SK-N-SH (cell line): ENCODE measurements at regions not wholly inside any gene's neighbourhood (a gene's known extent, or its start where the extent isn't known, plus 50 kb on each side); places are given as distances from the start of the nearest gene placed in this dataset.

Experiments
- CTCF ChIA-PET: fragments of 300-600, 350-600 bp; formaldehyde crosslinking; extraction: SDS; loops from one replicate; lab custom pipeline; 2021; lab: Yijun Ruan, JAX
- POLR2A ChIA-PET: fragments of 350-600 bp; sonication (Branson Sonifier 250); formaldehyde crosslinking; extraction: SDS; loops from one replicate; lab custom pipeline; 2020; ENCODE audit warnings: antibody characterized with exemption, inconsistent platforms; lab: Yijun Ruan, JAX
- DNase-seq: peaks from one replicate; pipeline ENCODE4 v3.0.0; 2012
- H2AFZ ChIP-seq: fragments of 200-600 bp; sonication (generic); 2 replicates; pipeline ENCODE4 v1.8.1; 2016; ENCODE audit warnings: antibody characterized with exemption, mild to moderate bottlenecking, low read depth
- H3F3A ChIP-seq: fragments of 200-600 bp; sonication (generic); replicated peaks from 2 replicates; pipeline ENCODE3; 2016; ENCODE audit warnings: antibody characterized with exemption, mild to moderate bottlenecking; ENCODE audit not compliant: insufficient read depth
- H3K27ac ChIP-seq, 2 experiments: fragments of 200-500 bp in 1 of 2; fragments of 200-600 bp in 1 of 2; sonication (Bioruptor generic) in 1 of 2; sonication (generic), shearing (Covaris generic) in 1 of 2; 2 replicates each; pipeline versions ENCODE4 v1.5.1 to v1.6.1; 2014 to 2016; ENCODE audit warnings: low read depth in 2 of 2, inconsistent platforms in 1 of 2, low read length in 1 of 2, mild to moderate bottlenecking in 1 of 2, mixed read lengths in 1 of 2
- H3K27me3 ChIP-seq: fragments of 200-600 bp; sonication (generic), shearing (Covaris generic); 2 replicates; pipeline ENCODE4 v1.6.1; 2016; ENCODE audit warnings: mixed run types; ENCODE audit not compliant: insufficient read depth
- H3K36me3 ChIP-seq, 2 experiments: fragments of 200-500 bp in 1 of 2; fragments of 200-600 bp in 1 of 2; sonication (Bioruptor generic) in 1 of 2; sonication (generic) in 1 of 2; replicated peaks in 1 of 2; 2 replicates each; pipeline versions ENCODE3 to v1.5.1; 2014 to 2016; ENCODE audit warnings: low read length in 1 of 2, mild to moderate bottlenecking in 1 of 2; ENCODE audit not compliant: insufficient read depth in 2 of 2, control insufficient read depth in 1 of 2
- H3K4me1 ChIP-seq, 2 experiments: fragments of 200-500 bp in 1 of 2; fragments of 200-600 bp in 1 of 2; sonication (Bioruptor generic) in 1 of 2; sonication (generic), shearing (Covaris generic) in 1 of 2; 2 replicates each; pipeline versions ENCODE4 v1.5.1 to v1.6.1; 2014 to 2016; ENCODE audit warnings: low read depth in 1 of 2, low read length in 1 of 2, mixed run types in 1 of 2; ENCODE audit not compliant: insufficient read depth in 2 of 2, control insufficient read depth in 1 of 2
- H3K4me2 ChIP-seq: fragments of 200-600 bp; sonication (generic), shearing (Covaris generic); 2 replicates; pipeline ENCODE4 v1.6.1; 2017; ENCODE audit warnings: mixed run types
- H3K4me3 ChIP-seq, 2 experiments: fragments of 200-500 bp in 1 of 2; fragments of 200-600 bp in 1 of 2; sonication (Bioruptor generic) in 1 of 2; sonication (generic), shearing (Covaris generic) in 1 of 2; 2 replicates each; pipeline versions ENCODE4 v1.5.1 to v1.8.1; 2014 to 2016; ENCODE audit warnings: low read depth in 2 of 2, inconsistent platforms in 1 of 2, low read length in 1 of 2, mild to moderate bottlenecking in 1 of 2, mixed read lengths in 1 of 2, moderate library complexity in 1 of 2
- H3K79me2 ChIP-seq: fragments of 200-600 bp; sonication (generic); 2 replicates; pipeline ENCODE4 v1.8.1; 2017; ENCODE audit warnings: mild to moderate bottlenecking; ENCODE audit not compliant: insufficient read depth
- H3K9ac ChIP-seq: fragments of 200-600 bp; sonication (generic); 2 replicates; pipeline ENCODE4 v1.6.1; 2017; ENCODE audit warnings: mixed run types
- H3K9me2 ChIP-seq: fragments of 200-600 bp; sonication (generic); 2 replicates; pipeline ENCODE4 v1.6.1; 2017; ENCODE audit warnings: mixed run types
- H3K9me3 ChIP-seq: fragments of 200-600 bp; sonication (generic); 2 replicates; pipeline ENCODE4 v1.6.1; 2017; ENCODE audit warnings: mixed run types, mild to moderate bottlenecking, moderate library complexity
- H4K20me1 ChIP-seq: fragments of 200-600 bp; sonication (generic); 2 replicates; pipeline ENCODE4 v1.6.1; 2017; ENCODE audit warnings: mild to moderate bottlenecking, mixed run types; ENCODE audit not compliant: insufficient read depth
- CHD2 ChIP-seq: fragments of 150-350 bp; IDR thresholded peaks from 2 replicates; pipeline ENCODE4 v1.6.1; 2018; ENCODE audit warnings: low read length; ENCODE audit not compliant: partially characterized antibody
- FOXJ3 ChIP-seq: sonication (generic); formaldehyde crosslinking; IDR thresholded peaks from 2 replicates; pipeline ENCODE4 v1.5.1; 2020; ENCODE audit warnings: mild to moderate bottlenecking, missing genetic modification reagents
- FOXM1 ChIP-seq: IDR thresholded peaks from 2 replicates; pipeline ENCODE4 v1.4.0; 2012; ENCODE audit warnings: low read depth, mild to moderate bottlenecking
- GABPA ChIP-seq: IDR thresholded peaks from 2 replicates; pipeline ENCODE4 v1.4.0; 2012; ENCODE audit warnings: low read depth, mild to moderate bottlenecking
- JUND ChIP-seq: IDR thresholded peaks from 2 replicates; pipeline ENCODE4 v1.4.0; 2012
- MXI1 ChIP-seq: IDR thresholded peaks from 2 replicates; pipeline ENCODE4 v1.6.1; 2012; ENCODE audit warnings: mild to moderate bottlenecking, low read depth, low read length, improper control_type of control experiment
- NRF1 ChIP-seq: IDR thresholded peaks from 2 replicates; pipeline ENCODE4 v1.6.1; 2012; ENCODE audit warnings: low read depth, mild to moderate bottlenecking, low read length
- PBX3 ChIP-seq: IDR thresholded peaks from 2 replicates; pipeline ENCODE4; 2012
- POLR2AphosphoS5 ChIP-seq: IDR thresholded peaks from 2 replicates; pipeline ENCODE4 v1.6.1; 2012; ENCODE audit warnings: low read depth, low read length
- TCF12 ChIP-seq: IDR thresholded peaks from 2 replicates; pipeline ENCODE4 v1.4.0; 2012
- USF1 ChIP-seq: IDR thresholded peaks from 2 replicates; pipeline ENCODE4 v1.4.0; 2012; ENCODE audit warnings: low read depth, borderline replicate concordance
- YY1 ChIP-seq: IDR thresholded peaks from 2 replicates; pipeline ENCODE4 v1.4.0; 2012; ENCODE audit warnings: low read depth, mild to moderate bottlenecking
- WGBS: methylation state at CpG from one replicate; pipeline ENCODE4 v1.1.6; 2017; ENCODE audit warnings: low lambda C conversion rate; 5-methylcytosine and 5-hydroxymethylcytosine counted together
- TF ChIP-seq, protein P1 (sequence below): IDR thresholded peaks from 2 replicates; pipeline ENCODE4 v1.6.1; 2012; ENCODE audit warnings: mild to moderate bottlenecking, low read depth, low read length, moderate library complexity
- TF ChIP-seq, protein P2 (sequence below): fragments of 150-350 bp; IDR thresholded peaks from 2 replicates; pipeline ENCODE4 v1.6.1; 2017; ENCODE audit warnings: antibody characterized with exemption, low read length, low read depth, borderline replicate concordance
- TF ChIP-seq, protein P3 (sequence below): fragments of 150-350 bp; IDR thresholded peaks from 2 replicates; pipeline ENCODE4 v1.6.1; 2016; ENCODE audit warnings: mild to moderate bottlenecking, low read depth, low read length
- TF ChIP-seq, protein P4 (sequence below): fragments of 200-600 bp; sonication (generic); IDR thresholded peaks from 2 replicates; pipeline ENCODE4 v1.6.1; 2017; ENCODE audit warnings: antibody characterized with exemption, mild to moderate bottlenecking, moderate library complexity

- Histone ChIP-seq H3K9me3 (no peaks in the 10 kb centered on the region), H3K4me2 (no peak overlapping the region), H3K4me3 (no peak overlapping the region), H3K79me2 (no peaks in the 10 kb centered on the region), H3K27ac (no peak overlapping the region), H3K9me2 (no peaks in the 10 kb centered on the region), H3K36me3 (no peaks in the 10 kb centered on the region), H3K27me3 (peaks cover 25% of the 10 kb centered on the region), H3F3A (no peaks in the 10 kb centered on the region), H3K9ac (no peak overlapping the region), H2AFZ (no peak overlapping the region), H4K20me1 (no peaks in the 10 kb centered on the region), H3K4me1 (no peaks in the 10 kb centered on the region)
- ChIA-PET POLR2A (no interaction called here), CTCF (no interaction called here)
- TF ChIP-seq JUND (no peak), FOXM1 (no peak), GABPA (no peak), PBX3 (no peak), FOXJ3 (CRISPR knock-in tag) (no peak), YY1 (no peak), MXI1 (no peak), NRF1 (no peak), TCF12 (no peak), USF1 (no peak), POLR2AphosphoS5 (no peak), CHD2 (no peak)
- TF ChIP-seq, protein P1, sequence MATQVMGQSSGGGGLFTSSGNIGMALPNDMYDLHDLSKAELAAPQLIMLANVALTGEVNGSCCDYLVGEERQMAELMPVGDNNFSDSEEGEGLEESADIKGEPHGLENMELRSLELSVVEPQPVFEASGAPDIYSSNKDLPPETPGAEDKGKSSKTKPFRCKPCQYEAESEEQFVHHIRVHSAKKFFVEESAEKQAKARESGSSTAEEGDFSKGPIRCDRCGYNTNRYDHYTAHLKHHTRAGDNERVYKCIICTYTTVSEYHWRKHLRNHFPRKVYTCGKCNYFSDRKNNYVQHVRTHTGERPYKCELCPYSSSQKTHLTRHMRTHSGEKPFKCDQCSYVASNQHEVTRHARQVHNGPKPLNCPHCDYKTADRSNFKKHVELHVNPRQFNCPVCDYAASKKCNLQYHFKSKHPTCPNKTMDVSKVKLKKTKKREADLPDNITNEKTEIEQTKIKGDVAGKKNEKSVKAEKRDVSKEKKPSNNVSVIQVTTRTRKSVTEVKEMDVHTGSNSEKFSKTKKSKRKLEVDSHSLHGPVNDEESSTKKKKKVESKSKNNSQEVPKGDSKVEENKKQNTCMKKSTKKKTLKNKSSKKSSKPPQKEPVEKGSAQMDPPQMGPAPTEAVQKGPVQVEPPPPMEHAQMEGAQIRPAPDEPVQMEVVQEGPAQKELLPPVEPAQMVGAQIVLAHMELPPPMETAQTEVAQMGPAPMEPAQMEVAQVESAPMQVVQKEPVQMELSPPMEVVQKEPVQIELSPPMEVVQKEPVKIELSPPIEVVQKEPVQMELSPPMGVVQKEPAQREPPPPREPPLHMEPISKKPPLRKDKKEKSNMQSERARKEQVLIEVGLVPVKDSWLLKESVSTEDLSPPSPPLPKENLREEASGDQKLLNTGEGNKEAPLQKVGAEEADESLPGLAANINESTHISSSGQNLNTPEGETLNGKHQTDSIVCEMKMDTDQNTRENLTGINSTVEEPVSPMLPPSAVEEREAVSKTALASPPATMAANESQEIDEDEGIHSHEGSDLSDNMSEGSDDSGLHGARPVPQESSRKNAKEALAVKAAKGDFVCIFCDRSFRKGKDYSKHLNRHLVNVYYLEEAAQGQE = no peak
- TF ChIP-seq, protein P2, sequence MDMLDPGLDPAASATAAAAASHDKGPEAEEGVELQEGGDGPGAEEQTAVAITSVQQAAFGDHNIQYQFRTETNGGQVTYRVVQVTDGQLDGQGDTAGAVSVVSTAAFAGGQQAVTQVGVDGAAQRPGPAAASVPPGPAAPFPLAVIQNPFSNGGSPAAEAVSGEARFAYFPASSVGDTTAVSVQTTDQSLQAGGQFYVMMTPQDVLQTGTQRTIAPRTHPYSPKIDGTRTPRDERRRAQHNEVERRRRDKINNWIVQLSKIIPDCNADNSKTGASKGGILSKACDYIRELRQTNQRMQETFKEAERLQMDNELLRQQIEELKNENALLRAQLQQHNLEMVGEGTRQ = no peak
- TF ChIP-seq, protein P3, sequence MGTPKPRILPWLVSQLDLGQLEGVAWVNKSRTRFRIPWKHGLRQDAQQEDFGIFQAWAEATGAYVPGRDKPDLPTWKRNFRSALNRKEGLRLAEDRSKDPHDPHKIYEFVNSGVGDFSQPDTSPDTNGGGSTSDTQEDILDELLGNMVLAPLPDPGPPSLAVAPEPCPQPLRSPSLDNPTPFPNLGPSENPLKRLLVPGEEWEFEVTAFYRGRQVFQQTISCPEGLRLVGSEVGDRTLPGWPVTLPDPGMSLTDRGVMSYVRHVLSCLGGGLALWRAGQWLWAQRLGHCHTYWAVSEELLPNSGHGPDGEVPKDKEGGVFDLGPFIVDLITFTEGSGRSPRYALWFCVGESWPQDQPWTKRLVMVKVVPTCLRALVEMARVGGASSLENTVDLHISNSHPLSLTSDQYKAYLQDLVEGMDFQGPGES = no peak
- TF ChIP-seq, protein P4, sequence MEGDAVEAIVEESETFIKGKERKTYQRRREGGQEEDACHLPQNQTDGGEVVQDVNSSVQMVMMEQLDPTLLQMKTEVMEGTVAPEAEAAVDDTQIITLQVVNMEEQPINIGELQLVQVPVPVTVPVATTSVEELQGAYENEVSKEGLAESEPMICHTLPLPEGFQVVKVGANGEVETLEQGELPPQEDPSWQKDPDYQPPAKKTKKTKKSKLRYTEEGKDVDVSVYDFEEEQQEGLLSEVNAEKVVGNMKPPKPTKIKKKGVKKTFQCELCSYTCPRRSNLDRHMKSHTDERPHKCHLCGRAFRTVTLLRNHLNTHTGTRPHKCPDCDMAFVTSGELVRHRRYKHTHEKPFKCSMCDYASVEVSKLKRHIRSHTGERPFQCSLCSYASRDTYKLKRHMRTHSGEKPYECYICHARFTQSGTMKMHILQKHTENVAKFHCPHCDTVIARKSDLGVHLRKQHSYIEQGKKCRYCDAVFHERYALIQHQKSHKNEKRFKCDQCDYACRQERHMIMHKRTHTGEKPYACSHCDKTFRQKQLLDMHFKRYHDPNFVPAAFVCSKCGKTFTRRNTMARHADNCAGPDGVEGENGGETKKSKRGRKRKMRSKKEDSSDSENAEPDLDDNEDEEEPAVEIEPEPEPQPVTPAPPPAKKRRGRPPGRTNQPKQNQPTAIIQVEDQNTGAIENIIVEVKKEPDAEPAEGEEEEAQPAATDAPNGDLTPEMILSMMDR = no peak
- DNase-seq = no peak
- 18% methylated on average over 8 of the region's 8 CpGs for WGBS
Observed at GRCh38 chr6:2542101-2542857, 208.4 kb downstream of the MYLK4 start.
